MCF 10A (cell line): ENCODE measurements at regions not wholly inside any gene's neighbourhood (a gene's known extent, or its start where the extent isn't known, plus 50 kb on each side); places are given as distances from the start of the nearest gene placed in this dataset.

ENCODE experiments used
- BruUV-seq: library from RNA; stranded (reverse); fragments of 400-500 nt; replicated peaks from 2 replicates; lab custom pipeline; 2021; lab: Mats Ljungman, UMichigan
- CTCF ChIA-PET: fragments of 300-600 bp; sonication (Branson Sonifier 250); formaldehyde crosslinking; extraction: SDS; loops from one replicate; lab custom pipeline; 2021; ENCODE audit warnings: antibody characterized with exemption, inconsistent platforms; lab: Yijun Ruan, JAX
- POLR2A ChIA-PET: fragments of 300-600, 350-650 bp; sonication (Branson Sonifier 250); formaldehyde crosslinking; extraction: SDS; loops from one replicate; lab custom pipeline; 2020; ENCODE audit warnings: antibody characterized with exemption, inconsistent platforms; lab: Yijun Ruan, JAX
- DNase-seq: peaks from one replicate; pipeline ENCODE4 v3.0.0-alpha.2; 2018; ENCODE audit not compliant: unreplicated experiment
- H3K27ac Mint-ChIP-seq: one replicate; pipeline ENCODE4 v1.8.0; 2022; ENCODE audit warnings: mild to moderate bottlenecking, low read depth, mixed read lengths; ENCODE audit not compliant: unreplicated experiment
- H3K27me3 Mint-ChIP-seq: one replicate; pipeline ENCODE4 v1.8.0; 2022; ENCODE audit warnings: mixed read lengths; ENCODE audit not compliant: insufficient read depth, unreplicated experiment
- H3K36me3 Mint-ChIP-seq: one replicate; pipeline ENCODE4 v1.8.0; 2022; ENCODE audit warnings: mild to moderate bottlenecking, moderate library complexity, mixed read lengths; ENCODE audit not compliant: insufficient read depth, unreplicated experiment
- H3K4me1 Mint-ChIP-seq: one replicate; pipeline ENCODE4 v1.8.0; 2022; ENCODE audit warnings: mixed read lengths; ENCODE audit not compliant: insufficient read depth, unreplicated experiment
- H3K4me3 Mint-ChIP-seq: one replicate; pipeline ENCODE4 v1.8.0; 2022; ENCODE audit warnings: mild to moderate bottlenecking, moderate library complexity, mixed read lengths; ENCODE audit not compliant: unreplicated experiment
- H3K9me3 Mint-ChIP-seq: one replicate; pipeline ENCODE4 v1.8.0; 2022; ENCODE audit warnings: mixed read lengths; ENCODE audit not compliant: unreplicated experiment
- CTCF ChIP-seq: fragments of 200-600 bp; IDR thresholded peaks from one replicate; pipeline ENCODE4 v1.8.0; 2022; ENCODE audit warnings: antibody characterized with exemption, mild to moderate bottlenecking; ENCODE audit not compliant: unreplicated experiment
- intact Hi-C: fragments of 100-400 bp; cut with micrococcal nuclease; formaldehyde crosslinking; loops from 2 replicates; pipeline ENCODE4 v1.14.1; 2022

- no peak overlapping the region for H3K27ac Mint-ChIP-seq
- H3K36me3 Mint-ChIP-seq, result no peaks in the 10 kb centered on the region
- no peaks in the 10 kb centered on the region for H3K9me3 Mint-ChIP-seq
- BruUV-seq, result no TSS peak
- ChIA-PET POLR2A (no interaction called here), CTCF (interaction anchor here (0.7 kb wide), 1 partner anchor 64 kb away, joined by 3 read pairs; no protein-coding TSS in a partner anchor)
- no peak for TF ChIP-seq CTCF
- peaks cover 17% of the 10 kb centered on the region for H3K27me3 Mint-ChIP-seq
- H3K4me1 Mint-ChIP-seq, result peaks cover 7% of the 10 kb centered on the region
- intact Hi-C loops, result no loop called here
- H3K4me3 Mint-ChIP-seq, result no peak overlapping the region
- no peak for DNase-seq
Measured at GRCh38 chr15:79524531-79524930, 92.4 kb downstream of the MINAR1 start.

GRCh38 chr15:79526376-79526775, 94.2 kb downstream of the MINAR1 start:
- intact Hi-C loops, result no loop called here
- Mint-ChIP-seq H3K4me1 (no peaks in the 10 kb centered on the region), H3K27me3 (peaks cover 29% of the 10 kb centered on the region), H3K9me3 (no peaks in the 10 kb centered on the region), H3K36me3 (no peaks in the 10 kb centered on the region), H3K27ac (no peak overlapping the region), H3K4me3 (no peak overlapping the region)
- ChIA-PET POLR2A (no interaction called here), CTCF (no interaction called here)
- TF ChIP-seq CTCF, result no peak
- no peak for DNase-seq
- BruUV-seq, result no TSS peak

- Mint-ChIP-seq H3K9me3 (no peaks in the 10 kb centered on the region), H3K27me3 (peaks cover 40% of the 10 kb centered on the region), H3K4me3 (no peak overlapping the region), H3K36me3 (no peaks in the 10 kb centered on the region), H3K27ac (no peak overlapping the region), H3K4me1 (no peaks in the 10 kb centered on the region)
- CTCF ChIA-PET, result no interaction called here
- POLR2A ChIA-PET, result no interaction called here
- no peak for TF ChIP-seq CTCF
- DNase-seq, result no peak
- BruUV-seq, result no TSS peak
- intact Hi-C loops, result no loop called here
Measured at GRCh38 chr15:79527821-79528220, 95.7 kb downstream of the MINAR1 start.

- peaks cover 51% of the 10 kb centered on the region for H3K27me3 Mint-ChIP-seq
- BruUV-seq, result no TSS peak
- intact Hi-C loops, result no loop called here
- ChIA-PET POLR2A (no interaction called here), CTCF (no interaction called here)
- no peaks in the 10 kb centered on the region for H3K36me3 Mint-ChIP-seq
- no peak overlapping the region for H3K4me3 Mint-ChIP-seq
- no peaks in the 10 kb centered on the region for H3K9me3 Mint-ChIP-seq
- DNase-seq, result no peak
- TF ChIP-seq CTCF, result no peak
- H3K4me1 Mint-ChIP-seq, result no peaks in the 10 kb centered on the region
- no peak overlapping the region for H3K27ac Mint-ChIP-seq
Measured at GRCh38 chr15:79529157-79529785, 97.1 kb downstream of the MINAR1 start.
